Endothelial cell (in vitro differentiated cells): ENCODE measurements at regions not wholly inside any gene's neighbourhood (a gene's known extent, or its start where the extent isn't known, plus 50 kb on each side); places are given as distances from the start of the nearest gene placed in this dataset.
A peak's percentile ranks its signal among the peaks of the same experiment; 100 is the strongest.

Source experiments
- DNase-seq: peaks from one replicate; pipeline ENCODE4 v3.0.0; 2021; ENCODE audit warnings: low spot score
- H3K27ac Mint-ChIP-seq: one replicate; pipeline ENCODE4 v1.8.0; 2021; ENCODE audit warnings: mixed read lengths, inconsistent platforms; ENCODE audit not compliant: unreplicated experiment
- H3K27me3 Mint-ChIP-seq: one replicate; pipeline ENCODE4 v1.8.0; 2021; ENCODE audit warnings: mild to moderate bottlenecking, moderate library complexity, mixed read lengths, inconsistent platforms; ENCODE audit not compliant: unreplicated experiment
- H3K36me3 Mint-ChIP-seq: one replicate; pipeline ENCODE4 v1.8.0; 2021; ENCODE audit warnings: mild to moderate bottlenecking, low read depth, mixed read lengths, inconsistent platforms; ENCODE audit not compliant: unreplicated experiment
- H3K4me1 Mint-ChIP-seq: one replicate; pipeline ENCODE4 v1.8.0; 2021; ENCODE audit warnings: mild to moderate bottlenecking, mixed read lengths, inconsistent platforms; ENCODE audit not compliant: unreplicated experiment
- H3K4me3 Mint-ChIP-seq: one replicate; pipeline ENCODE4 v1.8.0; 2021; ENCODE audit warnings: mild to moderate bottlenecking, mixed read lengths, inconsistent platforms; ENCODE audit not compliant: unreplicated experiment
- H3K9me3 Mint-ChIP-seq: one replicate; pipeline ENCODE4 v1.8.0; 2021; ENCODE audit warnings: mixed read lengths, inconsistent platforms; ENCODE audit not compliant: unreplicated experiment
- CTCF ChIP-seq: fragments of 200-600 bp; sonication (generic); IDR thresholded peaks from one replicate; pipeline ENCODE4 v1.5.0; 2021; ENCODE audit warnings: antibody characterized with exemption; ENCODE audit not compliant: unreplicated experiment

DNA sequence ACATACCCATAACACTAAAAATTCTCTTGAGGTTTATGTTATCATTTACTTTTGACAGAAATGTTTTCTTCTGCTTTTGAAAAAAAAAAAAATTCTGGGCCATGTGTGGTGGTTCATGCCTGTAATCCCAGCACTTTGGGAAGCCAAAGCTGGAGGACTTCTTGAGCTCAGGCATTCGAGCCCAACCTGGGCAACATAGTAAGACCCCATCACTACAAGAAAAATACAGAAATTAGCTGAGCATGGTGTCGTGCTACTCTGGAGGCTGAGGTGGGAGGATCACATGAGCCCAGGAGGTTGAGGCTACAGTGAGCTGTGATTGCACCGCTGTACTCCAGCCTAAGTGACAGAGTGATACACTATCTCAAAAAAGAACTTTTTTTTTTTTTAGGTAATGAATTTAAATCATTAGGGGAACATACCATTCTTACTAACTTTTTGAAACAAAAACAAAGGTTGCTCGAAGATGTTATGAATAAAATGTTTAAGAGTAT is 148.8 kb upstream of the DMRT1 start:
- H3K27ac Mint-ChIP-seq: no peak overlapping the region
- TF ChIP-seq CTCF: no peak

GRCh38 chr9:693201-694091 is 148.1 kb upstream of the DMRT1 start:
- Mint-ChIP-seq H3K9me3 (no peaks in the 10 kb centered on the region), H3K27ac (peak overlapping the region; percentile 84), H3K4me3 (peak overlapping the region; percentile 27), H3K4me1 (peaks cover 36% of the 10 kb centered on the region), H3K27me3 (peaks cover 1% of the 10 kb centered on the region), H3K36me3 (no peaks in the 10 kb centered on the region)
- no peak for DNase-seq
- TF ChIP-seq CTCF: no peak

More for the DNA sequence above, 148.8 kb upstream of the DMRT1 start:
- Mint-ChIP-seq H3K27me3 (peaks cover 1% of the 10 kb centered on the region), H3K4me3 (no peak overlapping the region), H3K36me3 (no peaks in the 10 kb centered on the region), H3K9me3 (peaks cover 3% of the 10 kb centered on the region), H3K4me1 (peaks cover 39% of the 10 kb centered on the region)
- DNase-seq: no peak

GRCh38 chr9:694092-694402 is 147.4 kb upstream of the DMRT1 start:
- Mint-ChIP-seq H3K36me3 (no peaks in the 10 kb centered on the region), H3K9me3 (no peaks in the 10 kb centered on the region), H3K27ac (no peak overlapping the region), H3K27me3 (peaks cover 1% of the 10 kb centered on the region), H3K4me3 (no peak overlapping the region), H3K4me1 (peaks cover 36% of the 10 kb centered on the region)
- DNase-seq: no peak
- TF ChIP-seq CTCF: no peak

GRCh38 chr9:694403-695154 is 146.9 kb upstream of the DMRT1 start:
- H3K36me3 Mint-ChIP-seq: no peaks in the 10 kb centered on the region
- H3K27ac Mint-ChIP-seq: no peak overlapping the region
- H3K27me3 Mint-ChIP-seq: peaks cover 1% of the 10 kb centered on the region
- no peak overlapping the region for H3K4me3 Mint-ChIP-seq
- no peak for TF ChIP-seq CTCF
- peaks cover 36% of the 10 kb centered on the region for H3K4me1 Mint-ChIP-seq
- DNase-seq: no peak
- no peaks in the 10 kb centered on the region for H3K9me3 Mint-ChIP-seq

DNA sequence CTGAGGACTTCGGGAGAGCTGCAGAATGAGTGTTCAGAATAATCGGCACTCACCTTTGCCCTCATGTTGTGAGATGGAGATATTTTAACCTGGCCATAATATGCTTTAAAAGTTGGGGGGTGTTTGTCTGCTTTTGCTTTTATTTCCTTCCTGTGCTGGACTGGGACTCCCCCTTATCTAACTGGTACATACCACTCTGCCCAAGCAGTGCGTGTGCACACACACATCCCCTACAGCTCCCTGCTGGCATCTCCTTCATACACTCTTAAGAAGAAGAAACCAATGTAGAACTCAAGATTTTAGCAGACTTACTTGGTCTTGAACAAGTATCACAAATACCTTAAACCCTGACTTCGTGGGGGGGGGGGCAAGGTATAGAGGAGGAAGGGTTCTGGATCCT is 146.2 kb upstream of the DMRT1 start:
- no peak for TF ChIP-seq CTCF
- Mint-ChIP-seq H3K27ac (no peak overlapping the region), H3K27me3 (peaks cover 3% of the 10 kb centered on the region), H3K36me3 (no peaks in the 10 kb centered on the region), H3K9me3 (no peaks in the 10 kb centered on the region), H3K4me3 (no peak overlapping the region), H3K4me1 (peaks cover 35% of the 10 kb centered on the region)
- DNase-seq: no peak
